HG03469 (cell line): ENCODE measurements at regions not wholly inside any gene's neighbourhood (a gene's known extent, or its start where the extent isn't known, plus 50 kb on each side); places are given as distances from the start of the nearest gene placed in this dataset.

Source experiments
- ATAC-seq: cut with Tn5 transposase; IDR thresholded peaks from one replicate; pipeline ENCODE4 v1.9.1; 2021; ENCODE audit warnings: mild to moderate bottlenecking, moderate library complexity, moderate number of reproducible peaks; ENCODE audit not compliant: unreplicated experiment

DNA sequence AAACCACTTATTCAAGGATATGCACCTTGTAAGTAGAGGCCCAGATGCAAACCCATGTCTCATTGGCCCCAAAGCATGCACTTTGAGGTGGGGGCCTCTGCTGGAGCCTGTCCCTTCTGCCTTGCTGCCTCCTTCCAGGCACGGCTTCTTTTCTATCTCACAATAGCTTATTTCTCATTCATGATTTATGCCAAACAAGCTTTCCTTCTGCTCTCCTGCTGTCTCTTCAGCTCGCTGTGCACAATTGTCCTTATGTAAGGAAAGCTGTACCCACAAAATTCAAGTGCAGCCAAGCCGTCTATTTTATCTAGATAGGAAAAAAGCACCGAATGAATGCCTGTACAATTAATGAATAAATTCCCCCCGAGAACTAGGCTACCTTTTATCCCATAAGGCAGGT, 124.8 kb upstream of the PACRGL start:
- ATAC-seq = no peak

DNA sequence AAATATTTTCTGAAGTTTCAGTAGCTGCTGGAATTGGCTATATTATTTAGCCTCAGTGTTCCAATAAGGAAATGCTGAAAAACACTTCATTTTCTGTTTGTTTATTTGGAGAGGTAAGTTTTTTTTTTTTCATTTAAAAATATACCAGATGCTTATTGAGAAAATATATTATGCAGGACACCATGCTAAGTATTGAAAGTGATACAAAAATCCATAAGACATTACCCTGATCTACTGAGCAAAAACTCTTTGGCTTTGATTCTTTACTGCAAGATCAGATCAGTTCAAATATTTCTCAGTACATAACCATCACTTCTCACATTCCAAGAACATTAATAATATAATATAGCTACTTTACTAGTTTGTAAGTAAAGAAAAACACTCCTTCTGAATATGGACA, 123.4 kb upstream of the PACRGL start:
- ATAC-seq = no peak

DNA sequence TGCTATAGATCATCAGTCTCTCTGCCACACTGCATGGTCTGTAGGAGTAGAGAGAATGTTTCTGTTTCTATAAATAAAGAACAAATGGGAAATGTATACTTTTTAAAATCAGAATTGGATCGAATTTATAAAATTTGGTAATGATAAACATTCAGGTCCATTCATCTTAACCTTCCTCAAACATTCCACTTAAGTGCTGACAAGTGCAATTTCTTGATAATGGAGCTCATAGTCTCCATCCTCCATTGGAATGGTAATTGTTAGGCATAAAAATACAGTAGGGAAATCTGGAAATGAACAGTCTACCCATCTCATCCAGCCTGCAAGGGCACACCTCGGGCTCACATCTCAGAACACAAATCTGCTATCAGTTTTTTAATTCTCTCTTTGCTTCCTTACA, 122.6 kb upstream of the PACRGL start:
- ATAC-seq = no peak

DNA sequence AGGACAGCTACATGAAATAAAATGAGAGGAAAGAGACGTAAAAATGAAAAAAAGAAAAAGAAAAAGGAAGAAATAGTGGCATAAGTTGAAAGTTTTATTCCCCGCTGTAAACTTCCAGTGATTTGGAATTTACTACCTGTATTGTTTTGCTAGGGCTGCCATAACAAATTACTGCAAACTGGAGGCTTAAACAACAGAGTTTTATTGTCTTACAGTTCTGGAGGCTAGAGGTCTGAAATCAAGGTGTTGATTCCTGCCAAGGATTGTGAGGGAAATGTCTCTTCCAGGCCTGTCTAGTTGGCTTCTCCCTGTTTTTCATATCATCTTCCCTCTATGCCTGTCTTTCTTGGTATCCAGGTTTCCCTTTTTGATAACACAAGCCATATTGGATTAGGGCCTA, 119.4 kb upstream of the PACRGL start:
- no peak for ATAC-seq

DNA sequence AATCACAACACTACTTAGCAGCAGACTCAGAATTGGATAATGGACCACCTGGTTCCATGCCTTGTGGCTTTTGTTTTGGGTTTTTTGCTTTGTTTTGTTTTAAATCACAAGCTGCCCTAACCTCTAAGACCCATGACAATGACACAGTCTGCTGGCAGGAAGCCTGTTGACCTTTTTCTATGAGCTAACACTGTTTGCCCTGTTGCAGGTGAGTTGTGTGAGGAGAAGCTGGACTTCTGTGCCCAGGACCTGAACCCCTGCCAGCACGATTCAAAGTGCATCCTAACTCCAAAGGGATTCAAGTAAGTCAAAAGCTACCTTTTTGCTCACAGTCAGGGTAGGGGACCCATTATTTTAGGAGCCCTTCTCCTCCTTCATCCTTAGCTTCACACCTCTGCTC, 110.8 kb upstream of the PACRGL start:
- ATAC-seq = no peak

DNA sequence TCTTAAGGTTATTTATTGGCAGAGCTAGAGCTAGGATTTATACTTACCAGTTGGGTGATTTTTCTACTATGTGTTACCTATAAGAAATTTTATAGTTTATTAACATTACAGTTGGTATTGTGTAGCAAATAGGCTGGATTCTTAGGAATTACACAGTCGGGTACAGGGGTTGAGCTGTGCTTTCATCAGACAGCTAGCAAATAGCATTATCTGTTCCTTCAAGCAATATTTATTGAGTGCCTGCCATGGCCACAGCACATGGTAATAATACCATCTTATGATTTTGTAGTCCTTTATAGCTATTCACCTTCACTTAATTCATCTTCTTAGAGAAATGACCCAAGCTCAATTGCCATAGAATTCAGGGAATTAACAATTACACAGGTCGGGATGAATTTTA, 109.4 kb upstream of the PACRGL start:
- no peak for ATAC-seq

DNA sequence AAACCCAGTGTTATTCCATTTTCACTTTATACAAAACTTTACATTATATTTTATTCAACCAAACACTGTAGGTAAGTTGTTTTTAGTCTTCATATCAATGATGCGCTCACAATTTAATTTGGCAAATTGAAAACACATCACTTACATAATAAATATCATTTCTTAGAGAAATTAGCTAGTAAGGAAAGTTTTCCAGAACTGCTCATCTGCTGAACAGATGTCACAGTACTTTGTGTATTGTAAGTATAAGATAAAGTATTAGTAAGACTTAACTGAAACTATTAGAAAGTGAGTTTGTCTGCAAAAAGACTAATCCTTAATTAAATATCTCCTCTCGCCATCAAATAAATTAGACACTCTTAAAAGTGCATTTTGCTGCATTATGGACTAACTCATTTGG, 108.7 kb upstream of the PACRGL start:
- ATAC-seq = no peak

DNA sequence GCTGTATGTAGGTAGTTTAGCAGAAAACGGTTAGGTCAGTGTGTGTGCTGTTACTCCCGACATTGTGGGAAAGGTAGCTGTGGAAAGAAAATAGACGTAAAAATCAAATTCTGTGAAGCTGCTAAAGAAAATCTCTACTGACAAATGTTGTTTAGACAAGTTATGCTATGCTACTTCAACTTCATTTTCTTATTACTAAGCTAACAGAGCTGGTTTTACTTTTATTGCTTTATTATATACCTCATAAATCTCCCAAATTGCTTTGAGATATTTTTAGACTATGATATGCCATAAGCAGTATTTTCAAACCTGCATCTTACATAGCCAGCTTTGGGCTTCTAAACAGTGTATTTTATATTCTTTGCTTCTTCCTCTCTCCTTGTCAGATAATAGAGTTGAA, 108.2 kb upstream of the PACRGL start:
- ATAC-seq = no peak

DNA sequence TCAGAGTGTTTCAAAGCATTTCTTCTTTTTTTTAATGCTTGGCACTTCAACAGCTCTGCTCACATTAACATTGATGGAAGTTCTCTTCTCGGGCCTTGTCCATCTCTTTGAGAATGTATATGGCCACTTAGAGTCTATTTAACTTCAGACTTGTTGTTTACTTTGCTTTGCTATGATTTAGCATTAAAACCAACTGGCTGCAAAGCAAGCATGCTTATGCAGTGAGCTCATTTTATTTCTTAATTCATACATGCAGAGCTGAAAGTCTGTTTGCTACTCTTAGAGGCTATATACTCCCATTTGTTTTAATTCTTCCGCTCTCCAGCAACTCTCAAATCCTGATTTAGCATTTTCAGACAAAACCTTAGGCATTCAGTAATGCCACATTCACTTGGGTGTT, 107.6 kb upstream of the PACRGL start:
- ATAC-seq = no peak

DNA sequence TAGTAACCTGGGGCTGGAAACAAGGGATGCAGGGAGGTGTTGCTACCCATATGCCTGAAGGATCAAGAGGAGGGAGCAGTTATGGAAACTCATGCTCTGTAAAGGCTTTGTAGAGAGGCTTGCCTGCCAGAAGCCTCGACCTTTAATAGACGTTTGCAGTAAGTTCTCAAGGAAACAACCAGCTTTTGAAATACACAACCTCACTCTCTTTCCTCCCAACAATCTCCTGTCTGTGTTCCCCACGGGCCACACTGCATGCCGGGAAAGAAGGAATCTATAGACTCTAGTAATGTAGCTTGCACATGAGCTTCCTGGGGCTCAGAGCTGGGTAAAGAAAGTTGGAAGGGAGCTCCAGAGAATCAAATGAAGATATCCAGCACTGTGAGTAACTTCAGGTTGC, 101.6 kb upstream of the PACRGL start:
- ATAC-seq = no peak

DNA sequence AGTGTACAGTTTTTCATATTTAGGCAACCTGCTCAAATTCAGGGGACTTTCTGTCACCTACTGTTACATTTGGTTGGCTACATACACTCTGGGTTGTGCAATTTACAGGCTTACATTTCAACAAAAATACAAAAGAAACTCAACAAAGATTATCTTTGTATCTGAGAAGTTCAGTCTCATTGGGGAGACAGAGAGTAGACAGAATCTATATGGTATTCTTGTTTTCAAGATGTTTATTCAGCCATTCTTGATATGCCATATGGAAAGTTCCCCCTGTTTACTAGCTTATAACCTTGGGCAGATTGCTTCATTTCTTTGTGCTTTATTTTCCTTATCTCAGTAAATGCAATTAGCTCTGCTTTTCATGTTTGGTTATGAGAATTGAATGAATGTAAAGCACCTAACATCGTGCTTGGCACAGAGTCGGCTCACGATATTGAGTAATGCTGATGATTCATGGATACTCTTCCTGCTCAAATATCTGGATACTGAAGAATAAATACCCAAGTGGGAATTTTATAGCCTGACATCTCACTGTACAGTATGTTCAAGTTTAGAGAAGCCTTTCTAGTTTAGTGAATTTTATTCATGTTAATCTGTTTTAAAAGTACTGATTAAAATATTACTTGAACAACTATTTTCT, 96.5 kb upstream of the PACRGL start:
- ATAC-seq = no peak

DNA sequence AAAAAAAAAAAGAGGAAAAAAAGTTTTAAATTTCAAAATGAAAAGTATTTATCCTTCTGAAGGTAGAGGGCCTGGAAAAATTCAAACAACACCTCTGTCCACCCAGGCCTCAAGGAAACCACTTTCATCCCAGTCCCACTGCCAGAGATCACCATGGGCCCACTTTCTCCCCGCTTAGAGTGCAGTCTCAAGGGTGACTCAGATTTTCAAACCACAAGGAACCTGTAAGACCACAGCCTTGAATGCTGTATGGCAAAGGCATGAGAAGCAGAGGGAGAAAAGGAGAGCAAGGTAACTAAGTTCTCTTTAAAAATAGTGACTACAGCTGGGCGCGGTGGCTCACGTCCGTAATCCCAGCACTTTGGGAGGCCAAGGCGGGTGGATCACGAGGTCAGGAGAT, 87.9 kb upstream of the PACRGL start:
- no peak for ATAC-seq

DNA sequence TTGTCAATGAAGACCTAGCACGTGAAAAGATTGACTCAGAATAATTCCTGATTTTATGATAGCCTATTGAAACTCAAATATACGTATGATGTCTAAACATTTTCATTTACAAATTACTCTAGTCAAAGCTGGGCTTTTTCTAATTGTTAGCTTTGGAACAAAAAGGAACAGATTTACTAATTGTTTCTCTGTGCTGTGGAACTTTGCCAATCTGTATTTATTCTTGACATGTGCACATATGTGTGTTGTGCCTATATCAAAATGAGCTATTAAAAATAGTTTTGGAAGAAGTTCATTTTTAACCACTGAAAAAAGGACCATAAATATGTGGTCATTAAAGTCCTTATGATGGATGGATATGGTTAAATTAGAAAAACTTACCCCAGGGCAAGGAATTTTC, 85.4 kb upstream of the PACRGL start:
- no peak for ATAC-seq

DNA sequence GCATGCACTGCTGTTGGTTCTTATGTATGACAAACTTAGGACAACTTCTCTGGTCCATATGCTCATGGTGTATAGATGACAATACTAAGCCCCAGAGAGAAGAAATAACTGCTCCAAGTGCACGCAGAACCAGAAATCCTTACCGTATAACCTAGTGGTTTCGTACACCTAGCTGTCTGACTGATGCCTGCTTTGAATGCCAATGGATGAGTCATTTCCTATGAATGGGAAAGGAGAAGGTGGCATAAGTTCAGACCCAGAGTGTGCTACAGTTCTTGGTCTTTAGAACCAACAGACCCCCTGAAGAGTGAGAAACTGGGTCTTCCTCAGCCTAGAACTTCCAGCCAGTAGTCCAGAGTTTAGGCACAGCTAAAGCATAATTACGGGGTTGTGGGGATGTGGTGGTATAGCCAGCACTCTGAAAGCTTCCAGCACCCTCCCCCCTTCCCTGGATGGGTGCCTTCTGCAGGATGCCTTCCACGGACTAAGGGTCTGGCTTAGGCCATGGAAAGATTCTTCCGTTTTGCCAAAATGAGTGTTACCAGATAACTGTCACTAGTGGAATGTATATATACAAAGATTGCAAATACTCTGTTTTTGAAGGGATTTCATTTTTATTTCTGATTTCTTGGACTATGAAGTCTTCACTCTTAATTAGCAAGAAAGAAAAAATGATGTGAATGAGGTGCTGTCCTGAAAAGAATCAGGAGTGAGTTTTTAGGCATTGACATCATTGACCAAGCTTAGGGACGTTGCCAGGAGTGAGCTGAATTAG, 84.6 kb upstream of the PACRGL start:
- no peak for ATAC-seq

DNA sequence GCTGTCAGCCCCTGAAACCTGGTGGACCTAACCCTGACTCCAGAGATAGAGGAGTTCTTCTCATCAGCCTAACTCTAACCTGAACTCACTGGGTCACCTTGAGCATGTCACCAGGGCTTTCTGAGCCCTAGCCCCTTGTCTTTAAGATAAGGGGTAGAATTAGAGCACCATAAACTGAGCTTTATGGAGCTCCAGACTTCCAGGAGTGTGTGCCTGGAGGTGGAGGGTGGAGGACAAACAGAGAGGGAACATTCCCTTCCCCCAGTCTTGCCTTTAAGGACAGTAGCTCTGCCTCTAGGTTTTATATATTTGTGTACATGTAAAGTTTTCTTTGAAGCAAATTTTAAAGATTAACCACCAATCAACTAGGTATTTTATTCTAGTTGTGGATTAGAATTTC, 83.9 kb upstream of the PACRGL start:
- no peak for ATAC-seq

DNA sequence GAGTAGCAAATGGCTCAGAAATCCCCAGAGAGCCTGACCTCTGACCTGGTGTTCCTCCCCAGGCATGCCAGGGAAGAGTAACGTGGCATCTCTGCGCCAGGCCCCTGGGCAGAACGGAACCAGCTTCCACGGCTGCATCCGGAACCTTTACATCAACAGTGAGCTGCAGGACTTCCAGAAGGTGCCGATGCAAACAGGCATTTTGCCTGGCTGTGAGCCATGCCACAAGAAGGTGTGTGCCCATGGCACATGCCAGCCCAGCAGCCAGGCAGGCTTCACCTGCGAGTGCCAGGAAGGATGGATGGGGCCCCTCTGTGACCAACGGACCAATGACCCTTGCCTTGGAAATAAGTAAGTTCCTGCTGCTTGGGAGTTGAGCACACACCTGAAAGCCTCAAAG, 83.4 kb upstream of the PACRGL start:
- no peak for ATAC-seq

DNA sequence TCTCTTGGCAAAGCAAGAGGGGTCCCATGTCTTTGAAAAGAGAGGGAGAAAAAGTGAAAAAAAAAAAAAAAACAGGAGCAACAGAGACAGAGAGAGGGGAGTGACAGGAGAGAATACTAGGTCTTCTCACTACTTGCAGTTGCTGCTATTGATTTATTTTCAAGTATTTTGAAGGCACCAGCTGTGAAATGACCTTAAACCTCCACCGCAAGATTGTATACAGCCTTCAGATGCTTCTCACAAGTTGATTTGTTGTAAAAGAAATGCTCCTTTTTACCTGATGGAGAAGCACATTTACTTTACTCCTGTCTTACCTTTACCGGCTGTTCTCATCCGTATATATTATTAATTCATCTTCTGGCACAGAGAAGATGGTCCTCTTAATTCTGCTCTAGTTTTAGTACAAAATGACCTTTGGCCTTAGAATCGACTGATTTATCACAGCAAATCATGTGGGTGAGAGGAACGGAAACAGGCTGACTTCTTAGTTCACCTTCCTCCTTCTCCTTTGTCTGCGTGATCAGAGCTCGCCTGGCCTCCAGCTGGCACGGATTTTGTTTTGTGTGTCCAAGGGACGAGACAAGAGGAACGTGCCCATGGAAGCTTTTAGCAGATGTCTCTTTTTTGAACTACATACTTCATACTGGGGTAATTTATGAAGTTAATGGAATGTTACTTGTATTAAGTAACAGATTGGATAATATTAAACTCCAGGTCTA, 82.4 kb upstream of the PACRGL start:
- ATAC-seq = no peak

DNA sequence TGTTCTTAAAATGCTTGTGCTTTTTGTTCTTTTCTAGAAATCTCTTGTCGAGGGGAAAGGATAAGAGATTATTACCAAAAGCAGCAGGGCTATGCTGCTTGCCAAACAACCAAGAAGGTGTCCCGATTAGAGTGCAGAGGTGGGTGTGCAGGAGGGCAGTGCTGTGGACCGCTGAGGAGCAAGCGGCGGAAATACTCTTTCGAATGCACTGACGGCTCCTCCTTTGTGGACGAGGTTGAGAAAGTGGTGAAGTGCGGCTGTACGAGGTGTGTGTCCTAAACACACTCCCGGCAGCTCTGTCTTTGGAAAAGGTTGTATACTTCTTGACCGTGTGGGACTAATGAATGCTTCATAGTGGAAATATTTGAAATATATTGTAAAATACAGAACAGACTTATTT, 81.5 kb upstream of the PACRGL start:
- no peak for ATAC-seq

DNA sequence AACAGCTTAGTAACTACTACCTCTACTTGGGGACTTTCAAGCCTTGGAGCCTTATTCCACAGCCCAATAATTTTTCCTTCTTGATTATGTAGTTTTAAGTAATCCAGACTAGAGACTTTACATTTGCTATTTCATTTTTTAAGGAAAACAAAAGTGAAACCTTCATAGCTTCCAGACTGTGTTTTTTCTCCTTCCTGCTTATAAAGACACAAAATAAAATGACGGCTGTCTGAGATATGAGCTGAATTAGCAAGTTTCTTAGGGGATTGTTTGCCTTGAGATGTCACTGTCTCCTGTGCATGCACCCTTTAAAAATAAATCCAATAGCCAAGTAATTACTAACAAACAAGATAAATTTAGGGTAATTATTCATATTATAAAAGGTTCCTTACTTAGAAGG, 78.8 kb upstream of the PACRGL start:
- ATAC-seq = no peak

DNA sequence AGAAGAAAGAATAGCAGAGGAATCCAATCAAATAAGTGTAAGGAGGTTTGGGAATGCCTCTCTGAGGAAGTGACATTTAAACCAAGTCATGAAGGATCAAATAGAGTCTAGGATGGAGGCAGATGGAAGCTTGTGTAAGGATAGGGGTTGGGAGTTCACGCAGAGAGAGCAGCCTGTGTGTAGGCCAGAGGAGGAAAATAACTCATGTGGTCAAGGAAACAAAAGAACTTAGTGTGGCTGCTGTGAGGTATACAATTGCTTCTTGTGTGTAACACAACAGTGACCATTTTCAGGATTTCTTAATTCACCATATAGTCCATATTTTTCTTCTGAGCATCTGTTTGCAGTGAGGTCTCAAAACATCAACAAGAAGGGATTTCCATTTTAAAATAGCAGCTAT, 77.6 kb upstream of the PACRGL start:
- ATAC-seq = no peak

DNA sequence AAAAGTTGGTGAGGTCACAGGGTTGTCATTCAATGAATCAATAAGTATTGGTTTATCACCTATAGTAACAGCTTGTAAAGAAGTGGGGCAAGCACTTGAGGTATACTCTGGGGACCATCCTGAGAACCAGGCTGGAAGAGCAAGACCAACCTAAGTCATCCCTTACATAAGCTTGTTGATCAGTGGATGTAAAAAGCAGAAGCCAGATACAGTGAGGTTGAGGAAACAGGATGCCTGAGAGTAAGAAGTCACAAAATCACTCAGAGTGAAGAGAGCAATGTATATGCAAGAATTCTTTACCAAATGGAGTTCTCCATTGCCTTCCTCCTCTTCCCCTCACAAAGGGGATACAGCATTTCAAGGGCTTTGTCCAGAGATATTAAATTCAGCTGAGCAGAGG, 76.3 kb upstream of the PACRGL start:
- no peak for ATAC-seq

DNA sequence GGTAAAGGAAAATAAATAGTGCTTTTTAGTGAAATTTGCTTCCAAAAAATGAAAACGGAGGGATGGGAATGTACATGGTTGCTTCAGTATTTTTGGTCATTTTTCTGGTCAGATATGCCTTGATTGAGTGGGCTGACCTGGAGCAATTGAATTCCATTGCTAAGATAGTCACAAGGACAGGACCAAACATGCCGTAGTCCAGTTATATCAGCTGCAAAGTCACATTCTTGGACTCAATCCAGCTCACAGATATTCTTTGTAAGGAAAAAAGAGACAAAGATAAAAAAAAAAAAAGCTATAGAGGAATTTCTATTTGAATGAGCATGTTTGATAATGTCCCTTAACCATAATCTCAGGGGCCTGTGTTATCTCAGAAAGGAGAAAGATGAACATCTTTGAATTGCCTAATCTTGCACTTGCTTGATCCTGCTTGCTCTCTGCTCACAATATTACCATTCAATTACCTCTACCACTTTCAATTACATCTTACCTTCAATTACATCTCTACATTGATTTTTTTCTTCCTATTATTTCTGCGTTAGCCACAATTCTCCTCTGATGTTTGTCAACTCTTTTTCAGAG, 75.4 kb upstream of the PACRGL start:
- ATAC-seq = no peak
